ENCODE measurements at regions not wholly inside any gene's neighbourhood (a gene's known extent, or its start where the extent isn't known, plus 50 kb on each side); places are given as distances from the start of the nearest gene placed in this dataset.
A peak's percentile ranks its signal among the peaks of the same experiment; 100 is the strongest.

- H3K4me3 ChIP-seq (ENCODE audit: low read depth, low read length) = no peak overlapping the region
- DNase-seq (ENCODE audit: low read depth, low spot score) = peak; percentile 75
- TF ChIP-seq, protein P1, sequence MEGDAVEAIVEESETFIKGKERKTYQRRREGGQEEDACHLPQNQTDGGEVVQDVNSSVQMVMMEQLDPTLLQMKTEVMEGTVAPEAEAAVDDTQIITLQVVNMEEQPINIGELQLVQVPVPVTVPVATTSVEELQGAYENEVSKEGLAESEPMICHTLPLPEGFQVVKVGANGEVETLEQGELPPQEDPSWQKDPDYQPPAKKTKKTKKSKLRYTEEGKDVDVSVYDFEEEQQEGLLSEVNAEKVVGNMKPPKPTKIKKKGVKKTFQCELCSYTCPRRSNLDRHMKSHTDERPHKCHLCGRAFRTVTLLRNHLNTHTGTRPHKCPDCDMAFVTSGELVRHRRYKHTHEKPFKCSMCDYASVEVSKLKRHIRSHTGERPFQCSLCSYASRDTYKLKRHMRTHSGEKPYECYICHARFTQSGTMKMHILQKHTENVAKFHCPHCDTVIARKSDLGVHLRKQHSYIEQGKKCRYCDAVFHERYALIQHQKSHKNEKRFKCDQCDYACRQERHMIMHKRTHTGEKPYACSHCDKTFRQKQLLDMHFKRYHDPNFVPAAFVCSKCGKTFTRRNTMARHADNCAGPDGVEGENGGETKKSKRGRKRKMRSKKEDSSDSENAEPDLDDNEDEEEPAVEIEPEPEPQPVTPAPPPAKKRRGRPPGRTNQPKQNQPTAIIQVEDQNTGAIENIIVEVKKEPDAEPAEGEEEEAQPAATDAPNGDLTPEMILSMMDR (IDR thresholded peaks at IDR 0.05; ENCODE audit: low read depth, low read length) = no peak
- in situ Hi-C loops (cut with HindIII; ENCODE audit: low sequenced_read_pairs) = no loop called here
These were observed 164.7 kb upstream of the TARS1 start for GRCh38 chr5:33275921-33276627.

- TF ChIP-seq, protein P1 (IDR thresholded peaks at IDR 0.05; ENCODE audit: low read depth, low read length) = no peak
- H3K4me3 ChIP-seq (ENCODE audit: low read depth, low read length) = no peak overlapping the region
- in situ Hi-C loops (cut with HindIII; ENCODE audit: low sequenced_read_pairs) = no loop called here
- no peak for DNase-seq (ENCODE audit: low read depth, low spot score)
These were observed 164.2 kb upstream of the TARS1 start for GRCh38 chr5:33276628-33276950.

- no peak for DNase-seq (ENCODE audit: low read depth, low spot score)
- in situ Hi-C loops (cut with HindIII; ENCODE audit: low sequenced_read_pairs) = no loop called here
- H3K4me3 ChIP-seq (ENCODE audit: low read depth, low read length) = no peak overlapping the region
- TF ChIP-seq, protein P1 (IDR thresholded peaks at IDR 0.05; ENCODE audit: low read depth, low read length) = no peak
These were observed 163.6 kb upstream of the TARS1 start for GRCh38 chr5:33277061-33277650.

GRCh38 chr5:33281431-33281843 is 159.3 kb upstream of the TARS1 start:
- in situ Hi-C loops (cut with HindIII; ENCODE audit: low sequenced_read_pairs) = no loop called here
- no peak overlapping the region for H3K4me3 ChIP-seq (ENCODE audit: low read depth, low read length)
- no peak for DNase-seq (ENCODE audit: low read depth, low spot score)
- TF ChIP-seq, protein P1 (IDR thresholded peaks at IDR 0.05; ENCODE audit: low read depth, low read length) = no peak

DNA sequence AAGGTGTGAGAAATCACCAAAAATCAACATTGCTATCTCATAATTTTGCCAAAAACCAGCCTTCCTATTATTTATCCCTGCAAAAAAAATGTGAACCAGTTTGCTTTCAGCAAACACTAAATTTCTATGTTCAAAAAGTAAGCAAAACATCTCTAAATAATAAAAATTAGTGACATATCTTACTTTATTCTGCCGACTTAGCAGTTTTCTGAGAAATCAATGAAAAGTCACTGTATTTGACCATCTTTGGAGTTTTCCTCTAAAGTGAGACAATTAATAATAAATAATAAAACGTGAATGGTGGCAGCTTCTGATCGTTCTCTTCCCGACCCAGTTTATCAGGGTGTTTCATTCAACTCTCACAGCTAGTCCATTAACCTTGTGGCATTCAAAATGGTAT is 158.6 kb upstream of the TARS1 start:
- no peak for DNase-seq (ENCODE audit: low read depth, low spot score)
- TF ChIP-seq, protein P1 (IDR thresholded peaks at IDR 0.05; ENCODE audit: low read depth, low read length) = no peak
- no peak overlapping the region for H3K4me3 ChIP-seq (ENCODE audit: low read depth, low read length)
- in situ Hi-C loops (cut with HindIII; ENCODE audit: low sequenced_read_pairs) = no loop called here

DNA sequence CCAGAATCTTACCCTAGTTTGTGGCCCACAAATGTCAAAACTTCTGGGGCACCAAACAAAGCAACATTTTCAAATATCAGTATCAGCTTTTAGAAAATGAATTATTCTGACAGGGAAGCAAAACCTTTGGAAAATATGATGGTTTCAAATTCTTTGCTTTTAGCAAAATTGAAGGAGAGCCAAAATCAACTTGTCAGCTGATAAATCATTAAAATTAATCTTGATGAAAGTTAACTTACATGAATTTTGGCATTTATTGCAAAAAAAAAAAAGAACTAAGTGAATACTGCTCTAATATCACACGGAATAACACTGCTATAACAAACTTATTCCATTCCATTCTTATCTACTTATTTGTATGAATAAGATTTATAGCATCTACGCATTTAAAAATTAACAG is 158.1 kb upstream of the TARS1 start:
- TF ChIP-seq, protein P1 (IDR thresholded peaks at IDR 0.05; ENCODE audit: low read depth, low read length) = no peak
- DNase-seq (ENCODE audit: low read depth, low spot score) = no peak
- no peak overlapping the region for H3K4me3 ChIP-seq (ENCODE audit: low read depth, low read length)
- in situ Hi-C loops (cut with HindIII; ENCODE audit: low sequenced_read_pairs) = no loop called here
